Astrocyte of the cerebellum (primary cell): ENCODE measurements at regions not wholly inside any gene's neighbourhood (a gene's known extent, or its start where the extent isn't known, plus 50 kb on each side); places are given as distances from the start of the nearest gene placed in this dataset.
"Not testable (repeated sequence)": the region's sequence is repeated elsewhere in the genome, so short reads cannot be mapped to it uniquely, and the experiment has no call there.

Experiments used
- DNase-seq: peaks from one replicate; pipeline ENCODE4 v3.0.0-alpha.2; 2011; ENCODE audit warnings: low read depth
- H3K4me3 ChIP-seq: 2 replicates; pipeline ENCODE4 v1.5.1; 2011; ENCODE audit warnings: mild to moderate bottlenecking, low read depth, low read length, moderate library complexity
- CTCF ChIP-seq: IDR thresholded peaks from 2 replicates; pipeline ENCODE4 v1.5.1; 2012; ENCODE audit warnings: low read length, low read depth, moderate library complexity, mild to moderate bottlenecking; ENCODE audit errors: missing control alignments
- in situ Hi-C: cut with HindIII; loops from 2 replicates; pipeline ENCODE4 v1.10.0; 2017; ENCODE audit warnings: low sequenced_read_pairs

GRCh38 chr3:26292780-26293179, 329.8 kb upstream of the LRRC3B start:
- DNase-seq, result no peak
- TF ChIP-seq CTCF, result no peak
- in situ Hi-C loops, result no loop called here
- H3K4me3 ChIP-seq, result no peak overlapping the region

- no peak for DNase-seq
- H3K4me3 ChIP-seq, result no peak overlapping the region
- in situ Hi-C loops, result no loop called here
- TF ChIP-seq CTCF, result no peak
Observed at GRCh38 chr3:26293329-26293844, 329.2 kb upstream of the LRRC3B start.

GRCh38 chr3:26307192-26307591, 315.4 kb upstream of the LRRC3B start:
- no peak for DNase-seq
- H3K4me3 ChIP-seq, result no peak overlapping the region
- no peak for TF ChIP-seq CTCF
- in situ Hi-C loops, result no loop called here

- TF ChIP-seq CTCF, result no peak
- in situ Hi-C loops, result no loop called here
- H3K4me3 ChIP-seq, result no peak overlapping the region
- DNase-seq, result no peak
Observed at GRCh38 chr3:26307787-26308186, 314.8 kb upstream of the LRRC3B start.

- no peak overlapping the region for H3K4me3 ChIP-seq
- DNase-seq, result no peak
- no peak for TF ChIP-seq CTCF
- in situ Hi-C loops, result no loop called here
Observed at GRCh38 chr3:26308454-26308853, 314.1 kb upstream of the LRRC3B start.

GRCh38 chr3:26309536-26309935, 313.0 kb upstream of the LRRC3B start:
- in situ Hi-C loops, result not testable (repeated sequence)

GRCh38 chr3:26312816-26313215, 309.8 kb upstream of the LRRC3B start:
- no peak overlapping the region for H3K4me3 ChIP-seq
- in situ Hi-C loops, result no loop called here
- no peak for DNase-seq
- TF ChIP-seq CTCF, result no peak

More at GRCh38 chr3:26309536-26309935, 313.0 kb upstream of the LRRC3B start:
- not testable (repeated sequence) for H3K4me3 ChIP-seq, DNase-seq
